Activated CD4-positive, alpha-beta T cell treated with anti-CD3 and anti-CD28 coated beads for 36 hours (primary cell): ENCODE measurements at regions not wholly inside any gene's neighbourhood (a gene's known extent, or its start where the extent isn't known, plus 50 kb on each side); places are given as distances from the start of the nearest gene placed in this dataset.

ENCODE experiments used
- ATAC-seq: fragments of 200-7000 bp; cut with Tn5 transposase; one replicate; pipeline ENCODE4 v1.10.0; 2021; ENCODE audit warnings: mild to moderate bottlenecking, moderate library complexity
- CTCF ChIA-PET: fragments of 350-600 bp; sonication (Branson Sonifier 250); formaldehyde crosslinking; loops from one replicate; lab custom pipeline; 2021; ENCODE audit warnings: antibody characterized with exemption; lab: Charles Lee
- POLR2A ChIA-PET: fragments of 350-600 bp; sonication (Branson Sonifier 250); formaldehyde crosslinking; loops from one replicate; lab custom pipeline; 2021; ENCODE audit warnings: antibody characterized with exemption, inconsistent platforms; lab: Charles Lee
- DNase-seq: peaks from one replicate; pipeline ENCODE4 v3.0.0-alpha.2; 2020
- H3K27ac Mint-ChIP-seq: one replicate; pipeline ENCODE4 v1.8.0; 2021; ENCODE audit warnings: mixed read lengths
- H3K27me3 Mint-ChIP-seq: one replicate; pipeline ENCODE4 v1.8.0; 2021; ENCODE audit warnings: mixed read lengths
- H3K36me3 Mint-ChIP-seq: one replicate; pipeline ENCODE4 v1.8.0; 2021; ENCODE audit warnings: low read depth, mixed read lengths
- H3K4me1 Mint-ChIP-seq: one replicate; pipeline ENCODE4 v1.8.0; 2021; ENCODE audit warnings: mixed read lengths
- H3K4me3 Mint-ChIP-seq: one replicate; pipeline ENCODE4 v1.8.0; 2021; ENCODE audit warnings: mild to moderate bottlenecking, moderate library complexity, mixed read lengths
- H3K9me3 Mint-ChIP-seq: one replicate; pipeline ENCODE4 v1.8.0; 2021; ENCODE audit warnings: low read depth, mixed read lengths
- intact Hi-C, 2 experiments: fragments of 100-400 bp; cut with DNase I in 1 of 2; cut with micrococcal nuclease in 1 of 2; formaldehyde crosslinking; loops; one replicate each; pipeline versions ENCODE4 v1.14.2 to v1.15.1; 2022 to 2024; cut with DNase I, micrococcal nuclease

DNA sequence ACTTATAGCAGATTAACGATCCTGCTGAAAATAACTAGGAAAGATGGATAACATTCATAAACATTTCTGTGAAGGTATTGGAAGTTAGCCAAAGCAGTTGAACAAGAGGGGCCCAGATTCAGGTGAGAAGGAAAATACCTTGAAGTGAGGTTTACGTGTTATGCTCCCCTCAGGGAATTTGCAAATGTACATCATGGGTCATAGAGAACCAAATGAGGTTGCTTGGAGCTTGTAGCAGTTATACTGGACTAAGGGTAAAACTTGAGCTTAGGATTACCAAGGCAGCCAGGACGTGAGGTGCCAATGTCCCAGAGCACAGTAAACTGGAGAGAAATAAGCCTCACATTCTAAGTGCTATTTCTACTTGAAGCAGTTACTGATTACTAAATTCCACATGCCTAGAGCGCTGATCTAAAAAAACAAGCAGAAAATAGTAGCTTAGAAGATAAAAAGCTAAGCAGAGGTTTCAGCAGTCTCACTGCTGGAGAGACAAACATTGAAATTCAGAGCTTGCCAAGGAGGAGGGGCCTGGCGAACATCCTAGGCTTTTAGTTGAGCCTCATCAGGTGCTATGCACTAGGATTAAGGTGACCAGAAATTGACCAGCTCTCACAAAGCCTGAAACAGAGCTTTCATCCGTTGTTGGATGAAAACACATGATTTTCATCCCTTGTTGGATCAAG, 136.7 kb upstream of the FAM20A start:
- CTCF ChIA-PET, result no interaction called here
- peaks cover 9% of the 10 kb centered on the region for H3K27me3 Mint-ChIP-seq
- H3K9me3 Mint-ChIP-seq, result no peaks in the 10 kb centered on the region

DNA sequence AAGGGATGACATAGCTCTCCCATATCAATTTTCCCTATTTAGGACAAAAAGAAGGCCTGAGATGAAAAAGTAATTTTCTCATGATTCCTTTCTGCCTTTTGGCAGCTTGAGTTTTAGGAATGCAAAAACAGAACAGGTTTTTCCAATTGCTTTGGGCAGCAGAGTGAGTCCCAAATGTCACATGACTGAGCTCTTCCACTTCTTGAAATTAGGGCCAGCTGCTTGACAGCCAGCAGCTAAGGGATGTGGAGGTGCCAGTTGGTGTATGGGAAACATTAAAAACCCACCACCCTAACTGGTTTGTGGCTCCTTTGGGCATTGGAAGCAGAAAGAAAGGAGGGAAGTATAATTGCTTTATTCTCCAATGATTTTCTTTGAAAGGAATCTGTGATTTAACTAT, 133.8 kb upstream of the FAM20A start:
- ChIA-PET CTCF (no interaction called here), POLR2A (interaction anchor here (0.6 kb wide), 1 partner anchor 363 kb away, joined by 3 read pairs; no protein-coding TSS in a partner anchor)
- H3K4me3 Mint-ChIP-seq, result no peak overlapping the region
- DNase-seq (no peak), ATAC-seq (no peak)
- peaks cover 1% of the 10 kb centered on the region for H3K27me3 Mint-ChIP-seq
- no peak overlapping the region for H3K27ac Mint-ChIP-seq
- H3K9me3 Mint-ChIP-seq, result no peaks in the 10 kb centered on the region
- intact Hi-C loops, result no loop called here
- H3K4me1 Mint-ChIP-seq, result no peaks in the 10 kb centered on the region
- no peaks in the 10 kb centered on the region for H3K36me3 Mint-ChIP-seq

More for the DNA sequence above, 136.7 kb upstream of the FAM20A start:
- POLR2A ChIA-PET, result no interaction called here
- no peaks in the 10 kb centered on the region for H3K4me1 Mint-ChIP-seq
- DNase-seq (no peak), ATAC-seq (no peak)
- intact Hi-C loops, result no loop called here
- no peak overlapping the region for H3K27ac Mint-ChIP-seq
- no peaks in the 10 kb centered on the region for H3K36me3 Mint-ChIP-seq
- no peak overlapping the region for H3K4me3 Mint-ChIP-seq

DNA sequence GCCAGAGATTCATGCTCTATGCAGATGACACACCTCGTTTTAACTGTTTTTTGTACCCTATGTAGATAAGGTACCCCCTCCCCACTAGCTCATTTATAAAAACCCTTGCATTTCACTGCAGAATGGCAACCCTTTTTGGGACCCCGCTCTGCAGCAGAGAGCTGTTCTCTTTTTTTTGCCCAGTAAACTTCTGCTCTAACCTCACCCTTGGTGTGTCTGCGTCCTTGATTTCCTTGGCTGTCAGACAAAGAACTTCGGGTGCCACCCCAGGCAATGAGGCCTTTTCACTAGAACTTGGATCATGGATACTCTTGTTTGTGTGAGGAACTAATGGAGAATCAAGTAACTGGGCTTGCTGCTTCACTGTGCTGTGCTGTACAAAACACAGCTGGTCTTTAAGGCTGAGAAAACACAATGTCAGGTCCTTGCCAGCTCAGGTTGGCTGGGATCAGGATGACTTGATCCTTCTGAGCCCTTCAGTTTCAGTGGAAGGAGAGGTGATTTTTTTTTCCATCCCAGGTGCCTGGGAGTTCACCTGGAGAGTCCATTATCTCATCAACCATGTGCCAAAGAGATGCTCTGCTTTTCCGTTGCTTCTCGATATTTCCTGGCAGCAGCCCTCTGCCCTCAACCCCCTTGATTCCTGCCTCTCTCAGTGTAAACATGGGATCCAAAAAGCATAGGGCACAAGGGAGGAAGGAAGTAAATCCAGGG, 133.2 kb upstream of the FAM20A start:
- Mint-ChIP-seq H3K9me3 (no peaks in the 10 kb centered on the region), H3K27me3 (peaks cover 1% of the 10 kb centered on the region), H3K36me3 (no peaks in the 10 kb centered on the region), H3K4me3 (no peak overlapping the region), H3K4me1 (no peaks in the 10 kb centered on the region), H3K27ac (no peak overlapping the region)
- intact Hi-C loops, result no loop called here
- DNase-seq (no peak), ATAC-seq (no peak)
- POLR2A ChIA-PET, result no interaction called here
- CTCF ChIA-PET, result no interaction called here

DNA sequence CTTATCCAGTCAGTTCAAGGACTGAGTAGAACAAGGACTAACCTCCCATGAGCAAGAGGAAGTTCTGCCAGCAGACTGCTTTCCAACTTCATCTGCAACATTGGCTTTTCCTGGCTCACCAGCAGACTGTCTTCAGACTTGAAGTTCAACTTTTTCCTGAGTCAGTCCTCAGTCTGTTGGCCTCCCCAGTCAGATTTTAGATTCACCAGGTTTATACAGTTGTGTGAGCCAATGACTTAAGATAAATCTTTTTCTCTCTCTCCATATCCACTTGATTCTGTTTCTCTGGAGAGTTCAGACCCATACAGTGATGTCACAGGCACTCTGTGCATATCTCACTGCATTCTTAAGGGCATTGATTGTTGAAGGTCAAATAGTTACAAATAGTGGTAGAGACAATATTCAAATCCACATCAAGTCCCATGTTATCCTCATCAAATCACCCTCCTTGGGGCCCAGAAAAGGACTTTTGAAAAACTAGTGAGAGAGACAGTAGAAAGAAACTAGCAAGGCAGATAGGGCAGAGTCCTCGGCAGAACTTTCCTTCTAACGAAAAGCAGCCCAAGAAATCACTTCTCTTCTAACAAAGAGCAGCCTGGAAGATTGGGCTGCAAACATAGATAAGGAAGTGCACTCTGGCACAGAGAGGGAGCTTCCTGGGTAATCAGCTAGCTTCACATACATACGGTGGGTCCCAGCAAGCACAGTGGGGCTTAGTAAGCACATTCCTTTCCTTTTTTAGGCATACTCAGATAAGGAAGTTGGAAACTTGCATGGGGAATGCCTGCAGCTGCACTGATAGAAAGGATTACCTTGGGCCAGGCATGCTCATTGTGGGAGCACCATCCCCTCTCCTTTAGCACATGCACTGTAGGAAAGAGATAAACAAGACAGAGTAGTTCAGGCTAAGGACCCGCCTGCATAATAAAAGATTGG, 132.3 kb upstream of the FAM20A start:
- ATAC-seq (no peak), DNase-seq (no peak)
- Mint-ChIP-seq H3K9me3 (no peaks in the 10 kb centered on the region), H3K27ac (no peak overlapping the region), H3K36me3 (no peaks in the 10 kb centered on the region), H3K4me1 (no peaks in the 10 kb centered on the region), H3K4me3 (no peak overlapping the region), H3K27me3 (peaks cover 1% of the 10 kb centered on the region)
- CTCF ChIA-PET, result no interaction called here
- intact Hi-C loops, result no loop called here
- POLR2A ChIA-PET, result no interaction called here

DNA sequence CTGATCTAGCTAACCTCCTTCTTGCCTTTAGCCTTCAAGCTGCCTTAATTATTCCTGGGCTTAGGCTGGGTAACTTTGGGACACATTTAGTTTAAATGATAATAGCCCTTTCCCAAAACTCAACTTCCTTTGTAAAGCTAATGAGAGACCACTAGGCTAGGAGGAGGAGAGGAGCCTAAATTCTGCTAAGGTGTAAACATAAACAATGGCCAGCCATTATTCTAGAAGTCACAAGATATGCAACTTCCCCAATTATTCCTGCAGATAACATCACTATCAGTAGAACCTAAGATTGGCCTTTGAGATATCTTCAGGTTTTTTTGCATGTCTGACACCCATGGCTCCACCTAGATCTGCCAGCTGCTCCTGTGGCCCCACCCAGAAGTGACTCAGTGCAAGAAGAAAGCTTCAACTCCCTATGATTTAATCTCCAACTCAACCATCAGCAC, 131.2 kb upstream of the FAM20A start:
- ATAC-seq, result no peak
- H3K27ac Mint-ChIP-seq, result no peak overlapping the region
- H3K9me3 Mint-ChIP-seq, result no peaks in the 10 kb centered on the region
- no peak for DNase-seq
- intact Hi-C loops, result no loop called here
- H3K4me1 Mint-ChIP-seq, result no peaks in the 10 kb centered on the region
- ChIA-PET POLR2A (interaction anchor here (0.6 kb wide), 1 partner anchor 14 kb away, joined by 7 read pairs; no protein-coding TSS in a partner anchor), CTCF (no interaction called here)
- H3K4me3 Mint-ChIP-seq, result no peak overlapping the region
- H3K36me3 Mint-ChIP-seq, result no peaks in the 10 kb centered on the region
- H3K27me3 Mint-ChIP-seq, result peaks cover 5% of the 10 kb centered on the region

DNA sequence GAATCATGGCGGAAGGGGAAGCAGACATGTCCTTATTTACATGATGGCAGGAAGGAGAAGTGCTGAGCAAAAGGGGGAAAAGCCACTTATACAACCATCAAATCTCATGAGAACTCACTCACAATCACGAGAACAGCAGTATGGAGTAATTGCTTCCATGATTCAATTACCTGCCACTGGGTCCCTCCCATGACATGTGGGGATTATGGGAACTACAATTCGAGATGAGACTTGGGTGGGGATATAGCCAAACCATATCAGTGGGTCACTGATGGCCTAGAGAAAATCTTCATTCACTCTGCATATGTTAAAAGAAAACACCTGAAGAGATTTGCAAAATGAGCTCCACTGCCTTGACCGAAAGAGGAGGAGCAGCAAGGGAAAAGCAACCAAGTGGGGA, 130.3 kb upstream of the FAM20A start:
- ChIA-PET CTCF (interaction anchor here (0.8 kb wide), 1 partner anchor 490 kb away, joined by 3 read pairs; no protein-coding TSS in a partner anchor), POLR2A (no interaction called here)
- Mint-ChIP-seq H3K36me3 (no peaks in the 10 kb centered on the region), H3K4me3 (no peak overlapping the region), H3K9me3 (no peaks in the 10 kb centered on the region), H3K27ac (no peak overlapping the region), H3K27me3 (peaks cover 11% of the 10 kb centered on the region), H3K4me1 (no peaks in the 10 kb centered on the region)
- no peak for DNase-seq
- intact Hi-C loops, result no loop called here
- ATAC-seq, result no peak

DNA sequence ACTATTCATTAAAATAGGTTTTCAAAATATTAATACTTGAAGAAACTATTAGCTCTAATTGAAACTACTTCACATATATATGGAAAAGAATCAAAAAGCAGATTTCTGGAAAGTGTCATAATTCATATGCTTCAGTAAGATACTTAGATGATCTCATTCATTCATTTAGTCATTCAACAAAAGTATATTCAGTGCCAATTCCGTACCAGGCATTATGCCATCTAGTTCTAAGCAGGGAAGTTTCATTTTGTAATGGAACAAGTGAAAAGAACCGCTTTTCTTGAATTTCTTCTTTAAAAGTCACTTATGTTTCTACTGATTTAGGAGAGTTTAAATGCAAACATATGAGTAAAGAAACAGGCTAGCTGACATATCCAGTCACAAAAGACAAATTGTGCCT, 118.3 kb upstream of the FAM20A start:
- ATAC-seq (no peak), DNase-seq (no peak)
- peaks cover 6% of the 10 kb centered on the region for H3K27me3 Mint-ChIP-seq
- no peak overlapping the region for H3K4me3 Mint-ChIP-seq
- no peak overlapping the region for H3K27ac Mint-ChIP-seq
- ChIA-PET POLR2A (no interaction called here), CTCF (no interaction called here)
- H3K36me3 Mint-ChIP-seq, result no peaks in the 10 kb centered on the region
- H3K9me3 Mint-ChIP-seq, result no peaks in the 10 kb centered on the region
- H3K4me1 Mint-ChIP-seq, result no peaks in the 10 kb centered on the region
- intact Hi-C loops, result no loop called here

DNA sequence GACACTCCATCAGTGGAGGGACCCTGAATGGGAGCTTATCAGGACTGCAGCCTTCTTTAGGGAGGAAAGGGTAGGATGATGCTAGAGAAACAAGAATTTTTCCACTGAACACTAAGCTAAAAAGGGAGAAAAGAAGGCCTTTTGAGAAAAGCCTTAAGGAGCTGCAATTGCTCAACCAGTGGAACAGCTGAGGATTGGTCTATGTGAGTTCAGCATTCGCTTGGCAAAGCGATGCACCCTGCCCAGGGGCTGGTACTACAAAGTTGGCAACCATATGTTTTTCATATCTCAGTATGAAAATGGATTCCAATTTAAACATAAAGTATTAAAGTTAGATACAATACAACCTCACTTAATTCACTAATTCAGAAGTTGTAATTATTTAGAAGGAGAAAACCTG, 117.8 kb upstream of the FAM20A start:
- H3K4me3 Mint-ChIP-seq, result no peak overlapping the region
- H3K4me1 Mint-ChIP-seq, result no peaks in the 10 kb centered on the region
- intact Hi-C loops, result no loop called here

DNA sequence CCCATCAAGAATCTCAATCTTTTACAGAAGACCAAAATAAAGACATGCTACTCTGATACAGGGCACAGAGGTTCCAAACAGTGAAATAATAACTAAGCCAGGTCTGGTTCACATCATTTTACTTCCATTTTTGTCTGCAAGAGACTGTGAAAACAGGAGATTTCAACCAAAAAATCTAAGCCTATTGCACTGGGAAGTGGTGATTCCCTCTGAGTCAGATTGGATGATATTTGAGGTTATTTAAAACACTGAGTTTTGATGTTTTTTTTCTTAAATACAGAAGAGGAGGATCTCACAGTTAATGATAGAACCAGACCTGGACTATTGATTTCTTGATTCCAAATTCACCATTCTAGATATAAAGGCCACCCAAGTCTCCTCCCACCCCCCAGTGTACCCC, 117.3 kb upstream of the FAM20A start:
- ChIA-PET POLR2A (interaction anchor here (0.7 kb wide), 1 partner anchor 14 kb away, joined by 7 read pairs; no protein-coding TSS in a partner anchor), CTCF (no interaction called here)
- intact Hi-C loops, result no loop called here
- Mint-ChIP-seq H3K36me3 (no peaks in the 10 kb centered on the region), H3K27me3 (peaks cover 4% of the 10 kb centered on the region), H3K4me3 (no peak overlapping the region), H3K9me3 (no peaks in the 10 kb centered on the region), H3K27ac (no peak overlapping the region), H3K4me1 (no peaks in the 10 kb centered on the region)
- no peak for DNase-seq
- no peak for ATAC-seq

More for the DNA sequence above, 117.8 kb upstream of the FAM20A start:
- Mint-ChIP-seq H3K27me3 (peaks cover 4% of the 10 kb centered on the region), H3K36me3 (no peaks in the 10 kb centered on the region), H3K9me3 (no peaks in the 10 kb centered on the region), H3K27ac (no peak overlapping the region)
- DNase-seq, result no peak
- ChIA-PET CTCF (no interaction called here), POLR2A (no interaction called here)
- ATAC-seq, result no peak

DNA sequence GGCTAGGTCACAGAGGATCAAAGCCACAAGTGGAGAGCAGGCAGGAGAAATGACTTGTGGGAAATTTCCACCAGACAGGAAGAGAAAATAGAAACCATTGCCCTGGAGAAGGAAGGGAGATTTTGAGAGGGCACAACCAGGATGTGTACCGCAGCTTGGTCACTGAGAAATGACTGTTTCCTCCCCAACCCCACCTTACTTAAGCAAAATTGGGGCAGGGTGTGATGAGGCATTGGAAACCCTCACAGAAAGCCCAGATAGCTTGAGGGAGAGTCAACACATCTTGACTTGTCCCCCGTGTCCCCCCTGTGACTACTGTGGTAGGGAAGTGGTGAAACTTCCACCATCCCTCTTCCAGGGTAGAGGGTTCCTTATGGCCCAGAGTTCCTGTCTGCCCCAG, 113.5 kb upstream of the FAM20A start:
- ATAC-seq, result no peak
- Mint-ChIP-seq H3K27me3 (peaks cover 17% of the 10 kb centered on the region), H3K9me3 (no peaks in the 10 kb centered on the region), H3K27ac (no peak overlapping the region), H3K36me3 (no peaks in the 10 kb centered on the region), H3K4me3 (no peak overlapping the region), H3K4me1 (no peaks in the 10 kb centered on the region)
- ChIA-PET CTCF (no interaction called here), POLR2A (no interaction called here)
- intact Hi-C loops, result no loop called here
- no peak for DNase-seq

DNA sequence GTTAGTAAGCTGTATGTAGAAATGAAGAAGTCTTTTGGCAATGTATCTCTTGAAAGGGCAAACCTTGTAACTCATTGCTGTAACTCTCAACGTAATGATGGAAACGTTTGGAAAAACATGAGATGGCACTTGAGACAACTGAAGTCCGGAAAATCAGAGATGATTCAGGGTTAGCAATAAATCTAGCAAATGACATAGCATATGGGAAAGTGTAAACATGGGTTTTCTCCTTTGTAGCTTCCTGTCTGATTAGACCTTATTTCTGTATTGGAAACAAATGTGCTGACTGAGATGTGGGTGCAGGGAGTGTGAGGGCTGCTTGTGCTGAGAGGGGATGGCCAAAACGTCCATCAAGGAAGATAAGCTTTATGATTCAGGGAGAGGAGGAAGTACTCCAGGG, 110.7 kb upstream of the FAM20A start:
- peaks cover 17% of the 10 kb centered on the region for H3K27me3 Mint-ChIP-seq
- ChIA-PET POLR2A (no interaction called here), CTCF (no interaction called here)
- no peak overlapping the region for H3K4me3 Mint-ChIP-seq
- H3K9me3 Mint-ChIP-seq, result no peaks in the 10 kb centered on the region
- no peaks in the 10 kb centered on the region for H3K36me3 Mint-ChIP-seq
- no peaks in the 10 kb centered on the region for H3K4me1 Mint-ChIP-seq
- ATAC-seq, result no peak
- no peak for DNase-seq
- intact Hi-C loops, result no loop called here
- no peak overlapping the region for H3K27ac Mint-ChIP-seq
